Cardiac muscle cell (in vitro differentiated cells and primary cell): ENCODE measurements at regions not wholly inside any gene's neighbourhood (a gene's known extent, or its start where the extent isn't known, plus 50 kb on each side); places are given as distances from the start of the nearest gene placed in this dataset.

ENCODE experiments used
- DNase-seq, 2 donors: peaks; one replicate each; pipeline versions ENCODE4 v3.0.0 to v3.0.0-alpha.2; 2010 to 2017; ENCODE audit warnings: low read depth in 1 of 2, low spot score in 1 of 2
- H3K27ac ChIP-seq: fragments of 200-600 bp; sonication (generic); 2 replicates; pipeline ENCODE4 v1.5.1; 2016
- H3K27me3 ChIP-seq: fragments of 200-600 bp; sonication (generic); 2 replicates; pipeline ENCODE4 v1.6.0; 2016; ENCODE audit warnings: control low read depth
- H3K36me3 ChIP-seq: fragments of 200-600 bp; sonication (generic); 2 replicates; pipeline ENCODE4 v1.5.1; 2016; ENCODE audit warnings: control low read depth
- H3K4me1 ChIP-seq: fragments of 200-600 bp; sonication (generic); 2 replicates; pipeline ENCODE4 v1.8.1; 2017; ENCODE audit warnings: low read depth, mild to moderate bottlenecking, mixed run types
- H3K4me3 ChIP-seq: fragments of 200-600 bp; sonication (generic); 2 replicates; pipeline ENCODE4 v1.5.1; 2016; ENCODE audit warnings: mild to moderate bottlenecking
- H3K9me3 ChIP-seq: fragments of 200-600 bp; sonication (generic); 2 replicates; pipeline ENCODE4 v1.5.1; 2017; ENCODE audit warnings: low read depth, mild to moderate bottlenecking, control low read depth
- CTCF ChIP-seq: IDR thresholded peaks from 2 replicates; pipeline ENCODE4 v1.5.1; 2012; ENCODE audit warnings: low read depth, mild to moderate bottlenecking, low read length

GRCh38 chr5:67474597-67475238 is 278.1 kb upstream of the CD180 start:
- no peaks in the 10 kb centered on the region for H3K36me3 ChIP-seq
- no peaks in the 10 kb centered on the region for H3K27me3 ChIP-seq
- no peaks in the 10 kb centered on the region for H3K4me1 ChIP-seq
- no peak overlapping the region for H3K27ac ChIP-seq
- no peak overlapping the region for H3K4me3 ChIP-seq
- DNase-seq: no peak
- no peaks in the 10 kb centered on the region for H3K9me3 ChIP-seq
- no peak for TF ChIP-seq CTCF

DNA sequence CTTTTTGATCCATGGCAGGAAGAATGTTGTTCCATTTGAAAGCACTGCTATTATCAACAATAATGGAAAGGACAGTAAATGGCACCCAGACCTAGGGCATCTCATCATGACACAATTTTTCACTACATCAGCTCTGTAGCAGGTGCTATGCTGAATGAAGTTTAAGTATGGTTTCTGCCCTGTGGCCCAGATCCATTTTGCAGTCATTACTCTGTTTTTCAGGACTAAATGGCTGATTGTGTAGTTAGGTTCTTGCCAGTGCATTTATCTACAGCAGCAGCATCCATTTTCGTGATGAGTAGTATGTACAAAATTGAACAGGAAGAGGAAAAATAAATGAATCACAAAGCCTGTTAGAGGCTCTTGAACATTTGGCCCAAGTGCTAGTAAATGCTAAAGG is 270.5 kb upstream of the CD180 start:
- DNase-seq: no peak
- Histone ChIP-seq H3K36me3 (no peaks in the 10 kb centered on the region), H3K27me3 (no peaks in the 10 kb centered on the region), H3K27ac (no peak overlapping the region), H3K4me3 (no peak overlapping the region), H3K4me1 (no peaks in the 10 kb centered on the region), H3K9me3 (no peaks in the 10 kb centered on the region)
- no peak for TF ChIP-seq CTCF

DNA sequence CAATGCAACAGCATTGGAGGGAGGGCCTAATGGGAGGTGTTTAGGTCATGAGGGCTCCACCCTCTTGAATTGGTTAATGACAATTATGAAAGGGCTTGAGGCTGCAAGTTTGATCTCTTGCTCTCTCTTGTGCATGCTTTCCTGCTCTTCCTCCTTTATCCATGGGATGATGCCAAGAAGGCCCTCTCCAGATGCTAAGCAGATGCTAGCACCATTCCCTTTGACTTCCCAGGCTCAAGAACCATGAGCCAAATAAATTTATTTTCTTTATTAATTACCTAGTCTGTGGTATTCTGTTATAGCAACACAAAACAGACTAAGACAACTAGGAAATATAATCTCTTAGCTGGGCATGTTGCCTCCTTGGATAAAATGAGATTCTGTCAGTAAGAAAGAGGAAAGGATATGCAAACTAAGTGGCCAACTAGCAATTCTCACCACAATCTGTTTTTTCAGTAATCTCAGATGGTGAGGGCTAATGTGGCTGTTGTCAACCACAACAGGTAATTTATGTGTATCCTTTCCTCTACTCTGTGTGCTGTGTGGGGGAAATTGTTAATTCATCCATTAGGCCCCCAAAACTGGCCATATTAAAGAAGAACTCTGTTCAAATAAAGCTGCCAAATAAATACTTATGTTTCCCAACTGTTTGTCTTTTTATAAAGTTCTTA is 269.1 kb upstream of the CD180 start:
- Histone ChIP-seq H3K36me3 (no peaks in the 10 kb centered on the region), H3K27ac (no peak overlapping the region), H3K4me3 (no peak overlapping the region), H3K9me3 (no peaks in the 10 kb centered on the region), H3K27me3 (no peaks in the 10 kb centered on the region), H3K4me1 (no peaks in the 10 kb centered on the region)
- TF ChIP-seq CTCF: no peak
- DNase-seq: no peak

DNA sequence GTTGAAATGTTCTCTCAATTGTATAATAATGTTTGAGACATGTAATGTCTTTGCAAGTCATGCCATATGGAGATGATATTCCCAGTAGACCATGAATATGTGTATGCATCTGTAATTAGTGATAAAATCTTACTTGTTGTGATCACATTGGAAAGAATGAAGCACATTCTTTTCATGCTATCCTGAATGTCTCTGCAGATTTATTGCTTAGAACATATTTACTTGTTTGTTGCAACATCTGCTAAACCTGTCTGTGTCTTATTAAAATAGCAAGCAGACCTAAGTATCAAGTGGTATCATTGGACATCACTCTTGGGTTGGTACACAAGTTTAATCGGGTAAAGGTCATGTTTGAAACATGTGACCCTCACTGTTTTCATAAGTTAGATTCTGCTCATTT is 265.5 kb upstream of the CD180 start:
- H3K4me1 ChIP-seq: no peaks in the 10 kb centered on the region
- no peak overlapping the region for H3K27ac ChIP-seq
- no peaks in the 10 kb centered on the region for H3K27me3 ChIP-seq
- no peak overlapping the region for H3K4me3 ChIP-seq
- no peak for TF ChIP-seq CTCF
- no peak for DNase-seq
- no peaks in the 10 kb centered on the region for H3K9me3 ChIP-seq
- H3K36me3 ChIP-seq: no peaks in the 10 kb centered on the region

- Histone ChIP-seq H3K27ac (no peak overlapping the region), H3K4me1 (no peaks in the 10 kb centered on the region), H3K27me3 (no peaks in the 10 kb centered on the region), H3K4me3 (no peak overlapping the region), H3K9me3 (no peaks in the 10 kb centered on the region), H3K36me3 (no peaks in the 10 kb centered on the region)
- no peak for DNase-seq
- TF ChIP-seq CTCF: no peak
Observed at GRCh38 chr5:67459253-67459652, 262.7 kb upstream of the CD180 start.
